GM23338 (cell line): ENCODE measurements at regions not wholly inside any gene's neighbourhood (a gene's known extent, or its start where the extent isn't known, plus 50 kb on each side); places are given as distances from the start of the nearest gene placed in this dataset.
A peak's percentile ranks its signal among the peaks of the same experiment; 100 is the strongest.

Source experiments
- CREB1 ChIP-seq: fragments of 250-450 bp; sonication (Bioruptor Pico); IDR thresholded peaks from 2 replicates; pipeline ENCODE4 v1.5.0; 2020; ENCODE audit warnings: low read depth, mild to moderate bottlenecking, moderate library complexity
- CTCF ChIP-seq, 2 experiments: fragments of 200-600 bp in 1 of 2; sonication (generic) in 1 of 2; conservative IDR thresholded peaks; 2 replicates each; pipeline versions ENCODE4 v1.5.1 to v1.6.1; 2016 to 2017; ENCODE audit warnings: antibody characterized with exemption in 2 of 2, low read depth in 2 of 2, mild to moderate bottlenecking in 2 of 2, moderate library complexity in 1 of 2
- ETS1 ChIP-seq: IDR thresholded peaks from 2 replicates; pipeline ENCODE4 v1.6.1; 2016; ENCODE audit warnings: antibody characterized with exemption
- EZH2 ChIP-seq: fragments of 200-600 bp; sonication (generic); IDR thresholded peaks from one replicate; pipeline ENCODE4 v1.8.0; 2017; ENCODE audit warnings: antibody characterized with exemption, mild to moderate bottlenecking, low read depth; ENCODE audit not compliant: unreplicated experiment
- EZH2phosphoT487 ChIP-seq: fragments of 200-600 bp; sonication (generic); IDR thresholded peaks from one replicate; pipeline ENCODE4 v1.8.1; 2018; ENCODE audit warnings: antibody characterized with exemption; ENCODE audit not compliant: unreplicated experiment
- JUNB ChIP-seq: IDR thresholded peaks from one replicate; pipeline ENCODE4 v1.6.1; 2016; ENCODE audit warnings: antibody characterized with exemption; ENCODE audit not compliant: unreplicated experiment
- NANOG ChIP-seq: IDR thresholded peaks from 2 replicates; pipeline ENCODE4 v1.6.1; 2016; ENCODE audit warnings: antibody characterized with exemption, borderline replicate concordance
- POLR2AphosphoS5 ChIP-seq: IDR thresholded peaks from 2 replicates; pipeline ENCODE4 v1.6.1; 2016; ENCODE audit warnings: antibody characterized with exemption, low read depth
- REST ChIP-seq: IDR thresholded peaks from one replicate; pipeline ENCODE4 v1.6.1; 2018; ENCODE audit warnings: antibody characterized with exemption; ENCODE audit not compliant: unreplicated experiment
- STAT1 ChIP-seq: IDR thresholded peaks from one replicate; pipeline ENCODE4 v1.6.1; 2016; ENCODE audit warnings: antibody characterized with exemption; ENCODE audit not compliant: unreplicated experiment
- ZNF114 ChIP-seq: fragments of 250-450 bp; sonication (Bioruptor Pico); IDR thresholded peaks from 2 replicates; pipeline ENCODE4 v1.5.0; 2020; ENCODE audit warnings: mild to moderate bottlenecking, moderate library complexity
- ZNF331 ChIP-seq: fragments of 250-450 bp; sonication (Bioruptor Pico); IDR thresholded peaks from 2 replicates; pipeline ENCODE4 v1.5.0; 2020; ENCODE audit warnings: low read depth, mild to moderate bottlenecking, moderate library complexity
- ZNF462 ChIP-seq: fragments of 250-450 bp; sonication (Bioruptor Pico); IDR thresholded peaks from 2 replicates; pipeline ENCODE4 v1.5.0; 2020; ENCODE audit warnings: mild to moderate bottlenecking, moderate library complexity

- TF ChIP-seq CTCF (conservative IDR thresholded peaks at IDR 0.05; ENCODE audit: low read depth in 2 of 2) (peak in 1 of 2 experiments; percentile 31; a peak in 1 of 4 replicates), EZH2phosphoT487 (no peak), JUNB (no peak), NANOG (no peak), EZH2 (no peak), ETS1 (no peak), POLR2AphosphoS5 (no peak), CREB1 (no peak), REST (no peak), ZNF462 (CRISPR knock-in tag) (no peak), STAT1 (no peak), ZNF114 (CRISPR knock-in tag) (no peak), ZNF331 (no peak)
These were observed 154.2 kb upstream of the MLN start for GRCh38 chr6:33957892-33958525.
